SU-DHL-6 (cell line): ENCODE measurements at regions not wholly inside any gene's neighbourhood (a gene's known extent, or its start where the extent isn't known, plus 50 kb on each side); places are given as distances from the start of the nearest gene placed in this dataset.

Experiments
- CTCF ChIP-seq: fragments of 200-600 bp; sonication (generic); IDR thresholded peaks from one replicate; pipeline ENCODE4 v1.5.1; 2017; ENCODE audit warnings: antibody characterized with exemption, mild to moderate bottlenecking, low read length, moderate library complexity; ENCODE audit not compliant: insufficient read depth, poor library complexity, severe bottlenecking
- EZH2phosphoT487 ChIP-seq: fragments of 200-600 bp; sonication (generic), shearing (Covaris generic); conservative IDR thresholded peaks from 2 replicates; pipeline ENCODE4 v1.6.1; 2018; ENCODE audit warnings: mild to moderate bottlenecking, antibody characterized with exemption, low read length, moderate library complexity, mixed read lengths

GRCh38 chr5:57417320-57417719, 65.3 kb downstream of the ACTBL2 start:
- TF ChIP-seq CTCF (no peak), EZH2phosphoT487 (no peak)
